HepG2 (cell line): ENCODE measurements at regions not wholly inside any gene's neighbourhood (a gene's known extent, or its start where the extent isn't known, plus 50 kb on each side); places are given as distances from the start of the nearest gene placed in this dataset.

Experiments
- ATAC-seq: fragments of 200-7000 bp; cut with Tn5 transposase; 3 replicates; pipeline ENCODE4 v1.9.1; 2020; ENCODE audit warnings: mild to moderate bottlenecking, moderate library complexity
- BruUV-seq: library from RNA; stranded (reverse); fragments of 400-500 nt; replicated peaks from 2 replicates; lab custom pipeline; 2021; lab: Mats Ljungman, UMichigan
- CTCF ChIA-PET: fragments of 300-600 bp; formaldehyde crosslinking; extraction: SDS; loops from one replicate; lab custom pipeline; 2021; ENCODE audit warnings: low total read pairs, inconsistent platforms, low intra/inter-chr PET ratio; lab: Yijun Ruan, JAX
- POLR2A ChIA-PET: fragments of 350-600 bp; sonication (Branson Sonifier 250); formaldehyde crosslinking; loops from one replicate; lab custom pipeline; 2020; ENCODE audit warnings: antibody characterized with exemption, inconsistent platforms; lab: Yijun Ruan, JAX
- DNase-seq: peaks from one replicate; pipeline ENCODE4 v3.0.0-alpha.2; 2015; ENCODE audit warnings: low spot score
- FAIRE-seq: peaks from 3 replicates; lab custom pipeline; 2011; peaks lifted over from hg19 to GRCh38; lab: Jason Lieb, UNC
- H2AFZ ChIP-seq: one replicate; pipeline ENCODE4 v1.6.1; 2011; ENCODE audit warnings: low read length, inconsistent platforms
- H3K27ac ChIP-seq: fragments of 300-600 bp; 3 replicates; pipeline ENCODE4 v1.8.0; 2011; ENCODE audit warnings: mixed run types, mild to moderate bottlenecking, mixed read lengths, low read length, inconsistent platforms; ENCODE audit not compliant: insufficient read depth; ENCODE audit errors: extremely low read length
- H3K27me3 ChIP-seq, 2 experiments: fragments of 200-600 bp in 1 of 2; 2 replicates in 1 of 2; 3 replicates in 1 of 2; pipeline versions ENCODE4 v1.6.0 to v1.8.0; 2011; ENCODE audit warnings: low read length in 2 of 2, mild to moderate bottlenecking in 2 of 2, moderate library complexity in 2 of 2, inconsistent platforms in 1 of 2; ENCODE audit not compliant: insufficient read depth in 2 of 2, control insufficient read depth in 1 of 2
- H3K36me3 ChIP-seq, 2 experiments: fragments of 200-600 bp in 1 of 2; replicated peaks in 1 of 2; 2 replicates in 1 of 2; 3 replicates in 1 of 2; pipeline versions ENCODE4 v1.5.1 to v1.8.0; 2011; ENCODE audit warnings: low read length in 2 of 2, inconsistent platforms in 1 of 2; ENCODE audit not compliant: insufficient read depth in 2 of 2, control insufficient read depth in 1 of 2
- H3K4me1 ChIP-seq: 2 replicates; pipeline ENCODE4 v1.5.1; 2012; ENCODE audit warnings: low read length, inconsistent platforms; ENCODE audit not compliant: insufficient read depth
- H3K4me2 ChIP-seq: 2 replicates; pipeline ENCODE4 v1.6.0; 2011; ENCODE audit warnings: low read depth, low read length, inconsistent platforms
- H3K4me3 ChIP-seq, 3 experiments: fragments of 200-600 bp in 1 of 3; sonication (generic), shearing (Covaris generic) in 1 of 3; replicated peaks in 1 of 3; 2 replicates each; pipeline ENCODE4 v1.5.1; 2011 to 2016; ENCODE audit warnings: low read length in 3 of 3, inconsistent platforms in 2 of 3, low read depth in 2 of 3, mild to moderate bottlenecking in 2 of 3, control low read depth in 1 of 3, mixed read lengths in 1 of 3; ENCODE audit not compliant: insufficient read depth in 1 of 3
- H3K79me2 ChIP-seq: one replicate; pipeline ENCODE4 v1.6.1; 2011; ENCODE audit warnings: low read length, inconsistent platforms; ENCODE audit not compliant: insufficient read depth
- H3K9ac ChIP-seq: 2 replicates; pipeline ENCODE4 v1.6.0; 2011; ENCODE audit warnings: mild to moderate bottlenecking, low read depth, low read length, inconsistent platforms; ENCODE audit not compliant: insufficient read depth
- H3K9me3 ChIP-seq: 2 replicates; pipeline ENCODE4 v1.5.1; 2012; ENCODE audit warnings: mild to moderate bottlenecking, low read length
- H4K20me1 ChIP-seq: 2 replicates; pipeline ENCODE4 v1.6.0; 2011; ENCODE audit warnings: inconsistent platforms, mild to moderate bottlenecking, low read length, moderate library complexity; ENCODE audit not compliant: insufficient read depth
- EHMT2 ChIP-seq: fragments of 200-600 bp; sonication (generic); IDR thresholded peaks from 2 replicates; pipeline ENCODE4 v1.7.0; 2017; ENCODE audit warnings: antibody characterized with exemption, low read depth, low read length, borderline replicate concordance
- HHEX ChIP-seq: IDR thresholded peaks from 2 replicates; pipeline ENCODE4 v1.6.1; 2016; ENCODE audit warnings: control low read depth
- KDM5A ChIP-seq: fragments of 200-600 bp; sonication (generic); IDR thresholded peaks from 2 replicates; pipeline ENCODE4 v1.7.0; 2018; ENCODE audit warnings: antibody characterized with exemption, mild to moderate bottlenecking, low read length, borderline replicate concordance
- TMF1 ChIP-seq: sonication (generic); formaldehyde crosslinking; IDR thresholded peaks from 2 replicates; pipeline ENCODE4 v1.8.1; 2022; ENCODE audit warnings: low read depth, missing genetic modification reagents
- ZBTB38 ChIP-seq: sonication (generic); formaldehyde crosslinking; IDR thresholded peaks from 2 replicates; pipeline ENCODE4 v1.5.1; 2020; ENCODE audit warnings: mild to moderate bottlenecking, missing genetic modification reagents
- ZNF496 ChIP-seq: sonication (generic); formaldehyde crosslinking; IDR thresholded peaks from 2 replicates; pipeline ENCODE4 v1.8.1; 2023; ENCODE audit warnings: mild to moderate bottlenecking, moderate library complexity, missing genetic modification reagents; ENCODE audit not compliant: insufficient replicate concordance
- ZNF530 ChIP-seq: sonication (generic); formaldehyde crosslinking; IDR thresholded peaks from 2 replicates; pipeline ENCODE4 v1.5.0; 2020; ENCODE audit warnings: low read depth, mild to moderate bottlenecking, missing genetic modification reagents
- ZNF629 ChIP-seq: sonication (generic); formaldehyde crosslinking; conservative IDR thresholded peaks from 2 replicates; pipeline ENCODE4 v1.5.0; 2020; ENCODE audit warnings: missing genetic modification reagents
- WGBS: methylation state at CpG from one replicate; pipeline ENCODE4 v1.1.6; 2017; ENCODE audit warnings: low lambda C conversion rate; 5-methylcytosine and 5-hydroxymethylcytosine counted together
- in situ Hi-C: cut with HindIII; loops from 2 replicates; pipeline ENCODE4 v1.10.0; 2017; ENCODE audit warnings: low pct_unique_long_range_greater_than_20kb; ENCODE audit not compliant: extremely low pct_ligation_motif_present
- intact Hi-C: fragments of 100-400 bp; cut with micrococcal nuclease; formaldehyde crosslinking; loops from one replicate; pipeline ENCODE4 v1.10.0; 2022; ENCODE audit not compliant: unreplicated experiment
- TF ChIP-seq, protein P1 (sequence below): fragments of 450-650 bp; IDR thresholded peaks from 2 replicates; pipeline ENCODE4 v1.6.1; 2016
- TF ChIP-seq, protein P2 (sequence below): sonication (generic); formaldehyde crosslinking; IDR thresholded peaks from 2 replicates; pipeline ENCODE4 v1.8.0; 2022; ENCODE audit warnings: missing genetic modification reagents, mild to moderate bottlenecking, inconsistent platforms, borderline replicate concordance

DNA sequence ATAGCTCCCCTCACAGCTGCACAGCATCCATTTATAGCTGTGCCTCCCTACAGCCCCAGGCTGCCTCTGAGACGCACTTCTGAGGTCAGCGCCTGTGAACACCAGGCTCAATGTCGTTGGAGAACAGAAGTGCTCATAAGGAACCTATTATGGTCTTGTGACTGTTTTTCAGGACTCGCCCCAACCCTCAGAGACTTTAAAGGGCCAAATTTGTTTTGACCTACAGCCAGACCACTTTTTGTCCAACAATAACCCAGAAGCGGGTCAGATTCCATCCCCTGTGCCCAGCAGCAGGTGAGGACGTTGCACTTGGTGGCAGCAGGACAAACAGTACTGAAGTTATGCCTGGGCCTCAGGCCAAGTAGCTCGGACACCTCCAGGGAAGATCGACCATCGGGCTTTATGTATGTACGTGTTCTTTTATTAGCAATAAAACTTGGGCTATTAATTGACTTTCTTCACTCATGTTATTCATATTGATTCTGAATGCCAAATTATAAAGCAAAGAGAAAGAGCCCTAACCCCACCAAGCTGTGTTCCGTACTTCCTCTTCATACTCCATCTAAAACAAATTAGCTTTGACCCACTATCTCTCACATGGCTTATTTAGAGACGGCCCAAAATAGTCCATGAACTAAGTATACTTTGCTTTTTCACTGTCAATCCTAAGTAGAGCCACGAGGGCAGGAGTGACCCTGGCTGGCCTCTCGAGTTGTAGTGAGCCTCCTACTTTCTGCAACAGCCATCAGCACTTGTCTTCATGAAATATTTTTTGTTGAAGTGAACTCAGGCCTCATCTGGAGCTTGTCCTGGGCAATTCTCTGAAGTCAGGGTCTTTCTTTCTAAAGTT lies 92.3 kb upstream of the PAX6 start:
- in situ Hi-C loops, result no loop called here
- CTCF ChIA-PET, result no interaction called here

More for the DNA sequence above, 92.3 kb upstream of the PAX6 start:
- Histone ChIP-seq H3K79me2 (no peaks in the 10 kb centered on the region), H3K4me3 (no peak overlapping the region), H3K36me3 (no peaks in the 10 kb centered on the region), H3K4me1 (no peaks in the 10 kb centered on the region), H3K4me2 (no peak overlapping the region), H2AFZ (no peak overlapping the region), H3K9me3 (no peaks in the 10 kb centered on the region), H3K9ac (no peak overlapping the region), H3K27ac (no peak overlapping the region), H3K27me3 (peaks cover 0 to 3% of the 10 kb centered on the region in 2 experiments; a peak in 2 of 5 replicates), H4K20me1 (no peaks in the 10 kb centered on the region)
- no TSS peak for BruUV-seq
- WGBS, result 12% methylated on average over 11 of the region's 14 CpGs
- TF ChIP-seq ZNF496, result no peak
- no peak for TF ChIP-seq ZNF530 (CRISPR knock-in tag)
- TF ChIP-seq, protein P1, sequence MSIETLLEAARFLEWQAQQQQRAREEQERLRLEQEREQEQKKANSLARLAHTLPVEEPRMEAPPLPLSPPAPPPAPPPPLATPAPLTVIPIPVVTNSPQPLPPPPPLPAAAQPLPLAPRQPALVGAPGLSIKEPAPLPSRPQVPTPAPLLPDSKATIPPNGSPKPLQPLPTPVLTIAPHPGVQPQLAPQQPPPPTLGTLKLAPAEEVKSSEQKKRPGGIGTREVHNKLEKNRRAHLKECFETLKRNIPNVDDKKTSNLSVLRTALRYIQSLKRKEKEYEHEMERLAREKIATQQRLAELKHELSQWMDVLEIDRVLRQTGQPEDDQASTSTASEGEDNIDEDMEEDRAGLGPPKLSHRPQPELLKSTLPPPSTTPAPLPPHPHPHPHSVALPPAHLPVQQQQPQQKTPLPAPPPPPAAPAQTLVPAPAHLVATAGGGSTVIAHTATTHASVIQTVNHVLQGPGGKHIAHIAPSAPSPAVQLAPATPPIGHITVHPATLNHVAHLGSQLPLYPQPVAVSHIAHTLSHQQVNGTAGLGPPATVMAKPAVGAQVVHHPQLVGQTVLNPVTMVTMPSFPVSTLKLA, result no peak
- no peak for TF ChIP-seq ZNF629 (CRISPR knock-in tag)
- TF ChIP-seq TMF1 (CRISPR knock-in tag), result no peak
- no peak for TF ChIP-seq EHMT2
- TF ChIP-seq KDM5A, result no peak
- no peak for TF ChIP-seq HHEX (CRISPR knock-in tag)
- TF ChIP-seq ZBTB38 (CRISPR knock-in tag), result no peak
- TF ChIP-seq, protein P2, sequence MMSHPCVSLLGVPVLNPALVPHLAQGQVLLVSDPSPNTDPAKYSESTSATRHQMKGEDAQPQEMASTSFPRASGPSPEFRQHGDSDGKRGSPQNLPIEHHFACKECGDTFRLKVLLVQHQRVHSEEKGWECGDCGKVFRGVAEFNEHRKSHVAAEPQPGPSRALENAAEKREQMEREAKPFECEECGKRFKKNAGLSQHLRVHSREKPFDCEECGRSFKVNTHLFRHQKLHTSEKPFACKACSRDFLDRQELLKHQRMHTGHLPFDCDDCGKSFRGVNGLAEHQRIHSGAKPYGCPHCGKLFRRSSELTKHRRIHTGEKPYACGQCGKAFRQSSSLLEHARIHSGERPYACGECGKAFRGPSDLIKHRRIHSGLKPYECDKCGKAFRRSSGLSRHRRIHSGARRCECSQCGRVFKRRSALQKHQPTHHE, result no peak
- DNase-seq, result no peak
- intact Hi-C loops, result no loop called here
- POLR2A ChIA-PET, result no interaction called here
- no peak for ATAC-seq
- no peak for FAIRE-seq
